Stomach (tissue), 4 donors: ENCODE measurements at regions not wholly inside any gene's neighbourhood (a gene's known extent, or its start where the extent isn't known, plus 50 kb on each side); places are given as distances from the start of the nearest gene placed in this dataset.

ENCODE experiments used
- CTCF ChIP-seq, 7 experiments: fragments of 450-650 bp in 4 of 7; fragments of 200-600 bp in 3 of 7; sonication (generic) in 3 of 7; IDR thresholded peaks; one replicate each; pipeline ENCODE4 v1.5.1; 2016 to 2019; ENCODE audit warnings: antibody characterized with exemption in 7 of 7, control low read depth in 2 of 7, mild to moderate bottlenecking in 1 of 7
- EP300 ChIP-seq: sonication (generic); formaldehyde crosslinking; IDR thresholded peaks from one replicate; pipeline ENCODE4 v1.6.1; 2017; ENCODE audit warnings: antibody characterized with exemption
- POLR2AphosphoS5 ChIP-seq, 3 donors: sonication (generic); formaldehyde crosslinking; IDR thresholded peaks; one replicate each; pipeline ENCODE4 v1.6.1; 2016; ENCODE audit warnings: antibody characterized with exemption in 3 of 3

- TF ChIP-seq CTCF (IDR thresholded peaks at IDR 0.05), result peak in 5 of 7 experiments; percentile 23 to 52 (median 46)
- TF ChIP-seq EP300, result no peak
- TF ChIP-seq POLR2AphosphoS5 (IDR thresholded peaks at IDR 0.05), result no peak
Measured at GRCh38 chr1:219812491-219813203, 115.7 kb downstream of the SLC30A10 start.
